ENCODE measurements at regions not wholly inside any gene's neighbourhood (a gene's known extent, or its start where the extent isn't known, plus 50 kb on each side); places are given as distances from the start of the nearest gene placed in this dataset.

DNA sequence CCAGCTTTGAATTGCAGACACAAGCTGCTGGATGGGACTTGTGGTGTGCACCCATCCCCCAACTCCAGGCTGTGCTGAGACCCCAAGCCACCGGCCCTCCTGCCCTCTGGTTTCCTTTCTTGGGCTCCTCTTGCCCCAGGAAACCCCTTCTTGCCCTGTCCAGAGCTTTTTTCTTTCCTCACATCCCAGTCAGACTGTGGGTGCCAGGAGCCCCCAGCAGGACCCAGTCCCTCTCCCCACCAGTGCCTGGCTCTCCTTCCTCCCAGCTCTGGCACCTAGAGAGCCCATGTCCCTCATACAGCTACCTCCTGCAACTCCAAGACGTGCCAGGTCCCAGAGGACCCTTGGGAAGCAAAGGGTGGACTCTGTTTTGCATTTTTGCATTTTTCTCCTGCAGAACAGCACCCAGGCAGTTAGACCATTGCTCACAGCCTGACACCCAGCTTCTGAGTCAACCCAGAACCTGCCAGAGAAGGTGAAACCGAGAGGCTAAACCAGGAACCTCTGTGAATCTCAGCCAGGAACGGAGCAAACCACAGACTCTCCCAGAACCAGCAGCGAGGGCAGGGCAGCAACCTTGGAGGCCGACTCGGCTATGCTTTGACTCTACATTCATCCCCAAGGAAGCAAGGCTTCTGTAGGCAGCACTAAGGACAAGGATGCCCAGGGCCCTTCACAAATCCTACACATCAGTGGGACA lies 221.1 kb downstream of the ANAPC1 start:
- no peak overlapping the region; the same call in 1 of the 2 replicates for H4K91ac ChIP-seq (ENCODE audit: insufficient read depth, low read depth, low read length)
- H4K8ac ChIP-seq (ENCODE audit: low read depth in 2 of 2, low read length in 2 of 2): peak overlapping the region in 1 of 2 experiments; percentile 28; a peak in 1 of 4 replicates
- H3K23ac ChIP-seq (ENCODE audit: low read depth, low read length): no peak overlapping the region
- peaks cover 21% of the 10 kb centered on the region for H3K9me1 ChIP-seq (ENCODE audit: insufficient read depth, low read length)
- H3K4me1 ChIP-seq (ENCODE audit: control insufficient read depth, insufficient read depth, low read length): peaks cover 25% of the 10 kb centered on the region
- DNase-seq (peak; percentile 10), ATAC-seq (ENCODE audit: low read depth) (no peak)
- ChIA-PET POLR2A (ENCODE audit: unreplicated experiment) (no interaction called here), CTCF (no interaction called here)
- H2BK5ac ChIP-seq (ENCODE audit: low read depth, low read length, poor library complexity, severe bottlenecking): no peak overlapping the region
- H3K4me2 ChIP-seq (ENCODE audit: low read depth, low read length): no peak overlapping the region
- H3K4ac ChIP-seq (ENCODE audit: low read depth, low read length): peak overlapping the region; percentile 43
- in situ Hi-C loops (cut with MboI; ENCODE audit: low sequenced_read_pairs) (loop anchor here (25.0 kb wide), 1 partner anchor 176 kb away; no protein-coding TSS in a partner anchor), dilution Hi-C loops (cut with HindIII; ENCODE audit: low sequenced_read_pairs, unreplicated experiment) (no loop called here), intact Hi-C loops (cut with micrococcal nuclease) (loop anchor here (10.0 kb wide), 2 partner anchors 168 to 198 kb away; no protein-coding TSS in a partner anchor)
- H3K27ac ChIP-seq (ENCODE audit: insufficient read depth, low read length): peak overlapping the region; percentile 6; the same call in 1 of the 2 replicates
- no TSS peak for BruUV-seq (replicated peaks)
- H3K4me3 ChIP-seq (ENCODE audit: insufficient read depth, low read depth, low read length): no peak overlapping the region
- no peaks in the 10 kb centered on the region for H3K27me3 ChIP-seq (ENCODE audit: control insufficient read depth, insufficient read depth, low read length)
- no peak overlapping the region for H3K9ac ChIP-seq (ENCODE audit: low read depth, low read length)
- peaks cover 11% of the 10 kb centered on the region; the same call in 1 of the 2 replicates for H4K20me1 ChIP-seq (ENCODE audit: insufficient read depth, low read length)
- H2BK20ac ChIP-seq (ENCODE audit: low read depth, low read length): peak overlapping the region; percentile 32; the same call in 1 of the 2 replicates
- H2BK120ac ChIP-seq (ENCODE audit: low read depth, low read length): peak overlapping the region; percentile 36
- H2BK15ac ChIP-seq (ENCODE audit: low read depth, low read length): 0 out of 3 replicates have a peak overlapping the region, but pooled peaks have one; percentile 62
- peak overlapping the region; percentile 15; the same call in 1 of the 2 replicates for H3K14ac ChIP-seq (replicated peaks; ENCODE audit: low read depth, low read length)
- peak overlapping the region; percentile 3 for H2AFZ ChIP-seq (replicated peaks; ENCODE audit: low read length, poor library complexity)
- no peaks in the 10 kb centered on the region for H3K9me3 ChIP-seq (ENCODE audit: control insufficient read depth, insufficient read depth, low read length)
- no peak overlapping the region for H2AK9ac ChIP-seq (replicated peaks; ENCODE audit: low read depth, low read length, poor library complexity)
- TF ChIP-seq FOS (IDR thresholded peaks at IDR 0.05; ENCODE audit: low read depth, low read length): no peak
- TF ChIP-seq, protein P1, sequence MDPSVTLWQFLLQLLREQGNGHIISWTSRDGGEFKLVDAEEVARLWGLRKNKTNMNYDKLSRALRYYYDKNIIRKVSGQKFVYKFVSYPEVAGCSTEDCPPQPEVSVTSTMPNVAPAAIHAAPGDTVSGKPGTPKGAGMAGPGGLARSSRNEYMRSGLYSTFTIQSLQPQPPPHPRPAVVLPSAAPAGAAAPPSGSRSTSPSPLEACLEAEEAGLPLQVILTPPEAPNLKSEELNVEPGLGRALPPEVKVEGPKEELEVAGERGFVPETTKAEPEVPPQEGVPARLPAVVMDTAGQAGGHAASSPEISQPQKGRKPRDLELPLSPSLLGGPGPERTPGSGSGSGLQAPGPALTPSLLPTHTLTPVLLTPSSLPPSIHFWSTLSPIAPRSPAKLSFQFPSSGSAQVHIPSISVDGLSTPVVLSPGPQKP (IDR thresholded peaks at IDR 0.05; ENCODE audit: borderline replicate concordance, low read depth, low read length): no peak
- no peak for TF ChIP-seq MAZ (IDR thresholded peaks at IDR 0.05; ENCODE audit: borderline replicate concordance, low read depth, low read length)
- TF ChIP-seq, protein P2, sequence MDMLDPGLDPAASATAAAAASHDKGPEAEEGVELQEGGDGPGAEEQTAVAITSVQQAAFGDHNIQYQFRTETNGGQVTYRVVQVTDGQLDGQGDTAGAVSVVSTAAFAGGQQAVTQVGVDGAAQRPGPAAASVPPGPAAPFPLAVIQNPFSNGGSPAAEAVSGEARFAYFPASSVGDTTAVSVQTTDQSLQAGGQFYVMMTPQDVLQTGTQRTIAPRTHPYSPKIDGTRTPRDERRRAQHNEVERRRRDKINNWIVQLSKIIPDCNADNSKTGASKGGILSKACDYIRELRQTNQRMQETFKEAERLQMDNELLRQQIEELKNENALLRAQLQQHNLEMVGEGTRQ (IDR thresholded peaks at IDR 0.05; ENCODE audit: low read depth, low read length): no peak
- TF ChIP-seq SMC3 (IDR thresholded peaks at IDR 0.05; ENCODE audit: low read depth, low read length): no peak
- no peak for TF ChIP-seq CHD1 (IDR thresholded peaks at IDR 0.05; ENCODE audit: low read depth, low read length)
- TF ChIP-seq RFX5 (IDR thresholded peaks at IDR 0.05; ENCODE audit: low read depth, low read length): no peak
- TF ChIP-seq POLR2A (IDR thresholded peaks at IDR 0.05; ENCODE audit: low read depth, low read length): no peak
- TF ChIP-seq RAD21 (IDR thresholded peaks at IDR 0.05; ENCODE audit: low read length): no peak
- peaks cover 5 to 38% of the 10 kb centered on the region in 2 experiments; a peak in 3 of 4 replicates for H3K79me1 ChIP-seq (ENCODE audit: low read depth in 1 of 2, low read length in 2 of 2)
- H2AK5ac ChIP-seq (ENCODE audit: low read depth, low read length): peak overlapping the region; percentile 27; the same call in 1 of the 2 replicates
- 27% methylated on average over 2 of the region's 7 CpGs; no CpG with 5 or more reads in 1 of the 2 experiments for WGBS, 2 experiments (ENCODE audit: extremely low coverage in 2 of 2, insufficient read length in 1 of 2)
- peak overlapping the region; percentile 21; the same call in 1 of the 2 replicates for H3K18ac ChIP-seq (ENCODE audit: low read depth, low read length)
- peak overlapping the region; percentile 25; the same call in 1 of the 2 replicates for H4K5ac ChIP-seq (ENCODE audit: low read depth, low read length)
- no peaks in the 10 kb centered on the region for H3K36me3 ChIP-seq (ENCODE audit: control insufficient read depth, insufficient read depth, low read length)
- no peak overlapping the region for H3K56ac ChIP-seq (ENCODE audit: extremely low read depth, insufficient read depth, low read length)
